DND-41 (cell line): ENCODE measurements at regions not wholly inside any gene's neighbourhood (a gene's known extent, or its start where the extent isn't known, plus 50 kb on each side); places are given as distances from the start of the nearest gene placed in this dataset.

Experiments
- ATAC-seq: fragments of 200-7000 bp; cut with Tn5 transposase; 3 replicates; pipeline ENCODE4 v1.9.1; 2021; ENCODE audit warnings: low read depth; ENCODE audit not compliant: insufficient read depth
- DNase-seq: peaks from one replicate; pipeline ENCODE4 v3.0.0-alpha.2; 2020
- H2AFZ ChIP-seq: 2 replicates; pipeline ENCODE4 v1.6.0; 2012; ENCODE audit warnings: low read depth, low read length
- H3K27ac ChIP-seq: 2 replicates; pipeline ENCODE4 v1.5.1; 2012; ENCODE audit warnings: low read length, inconsistent platforms
- H3K27me3 ChIP-seq: fragments of 200-600 bp; sonication (generic); 2 replicates; pipeline ENCODE4 v1.6.0; 2012; ENCODE audit warnings: low read length, mild to moderate bottlenecking, inconsistent platforms; ENCODE audit not compliant: insufficient read depth, poor library complexity
- H3K36me3 ChIP-seq: 2 replicates; pipeline ENCODE4 v1.5.1; 2012; ENCODE audit warnings: low read length, inconsistent platforms; ENCODE audit not compliant: insufficient read depth
- H3K4me1 ChIP-seq: 2 replicates; pipeline ENCODE4 v1.5.1; 2012; ENCODE audit warnings: mild to moderate bottlenecking, low read length; ENCODE audit not compliant: insufficient read depth
- H3K4me2 ChIP-seq: 2 replicates; pipeline ENCODE4 v1.6.0; 2012; ENCODE audit warnings: mild to moderate bottlenecking, moderate library complexity, low read length, inconsistent platforms; ENCODE audit not compliant: insufficient read depth
- H3K4me3 ChIP-seq, 2 experiments: fragments of 200-600 bp in 1 of 2; shearing (Covaris generic) in 1 of 2; 2 replicates each; pipeline ENCODE4 v1.5.1; 2012 to 2016; ENCODE audit warnings: inconsistent platforms in 2 of 2, low read length in 2 of 2, mild to moderate bottlenecking in 2 of 2, low read depth in 1 of 2, moderate library complexity in 1 of 2
- H3K79me2 ChIP-seq: 2 replicates; pipeline ENCODE4 v1.6.0; 2012; ENCODE audit warnings: low read length, inconsistent platforms; ENCODE audit not compliant: insufficient read depth
- H3K9ac ChIP-seq: 2 replicates; pipeline ENCODE4 v1.6.0; 2012; ENCODE audit warnings: low read depth, mild to moderate bottlenecking, inconsistent platforms, low read length, moderate library complexity
- H3K9me3 ChIP-seq: 2 replicates; pipeline ENCODE4 v1.5.1; 2012; ENCODE audit warnings: low read length, moderate library complexity, mild to moderate bottlenecking, inconsistent platforms; ENCODE audit not compliant: insufficient read depth, severe bottlenecking
- H4K20me1 ChIP-seq: 2 replicates; pipeline ENCODE4 v1.6.0; 2012; ENCODE audit warnings: low read length; ENCODE audit not compliant: insufficient read depth
- CTCF ChIP-seq: IDR thresholded peaks from 2 replicates; pipeline ENCODE4 v1.5.1; 2012; ENCODE audit warnings: borderline replicate concordance, low read length, moderate library complexity, mild to moderate bottlenecking; ENCODE audit not compliant: poor library complexity, severe bottlenecking; ENCODE audit errors: extremely low read depth
- EZH2 ChIP-seq: IDR thresholded peaks from 3 replicates; pipeline ENCODE4 v1.6.1; 2012; ENCODE audit warnings: borderline replicate concordance, low read depth, mild to moderate bottlenecking, moderate library complexity, low read length, inconsistent platforms; ENCODE audit not compliant: severe bottlenecking

- H3K9ac ChIP-seq: no peak overlapping the region
- no peak for DNase-seq
- no peak overlapping the region for H2AFZ ChIP-seq
- H3K4me2 ChIP-seq: no peak overlapping the region
- H3K4me1 ChIP-seq: no peaks in the 10 kb centered on the region
- H3K27ac ChIP-seq: no peak overlapping the region
- TF ChIP-seq EZH2 (no peak), CTCF (no peak)
- ATAC-seq: no peak
- no peaks in the 10 kb centered on the region for H3K27me3 ChIP-seq
- peaks cover 5% of the 10 kb centered on the region for H3K9me3 ChIP-seq
- H3K79me2 ChIP-seq: no peaks in the 10 kb centered on the region
- no peaks in the 10 kb centered on the region for H4K20me1 ChIP-seq
- H3K36me3 ChIP-seq: no peaks in the 10 kb centered on the region
- no peak overlapping the region for H3K4me3 ChIP-seq
Measured at GRCh38 chr5:125874057-125874456, 549.2 kb upstream of the GRAMD2B start.

GRCh38 chr5:125874717-125875116 is 548.5 kb upstream of the GRAMD2B start:
- H3K27me3 ChIP-seq: no peaks in the 10 kb centered on the region
- H3K4me1 ChIP-seq: no peaks in the 10 kb centered on the region
- no peaks in the 10 kb centered on the region for H3K79me2 ChIP-seq
- no peak overlapping the region for H3K4me2 ChIP-seq
- H2AFZ ChIP-seq: no peak overlapping the region
- no peak overlapping the region for H3K4me3 ChIP-seq
- no peak for TF ChIP-seq CTCF
- TF ChIP-seq EZH2: no peak
- H3K27ac ChIP-seq: no peak overlapping the region
- DNase-seq: no peak
- no peaks in the 10 kb centered on the region for H3K36me3 ChIP-seq
- no peak for ATAC-seq
- H3K9me3 ChIP-seq: peaks cover 5% of the 10 kb centered on the region
- no peaks in the 10 kb centered on the region for H4K20me1 ChIP-seq
- H3K9ac ChIP-seq: no peak overlapping the region

- H2AFZ ChIP-seq: no peak overlapping the region
- TF ChIP-seq CTCF (no peak), EZH2 (no peak)
Measured at GRCh38 chr5:125877248-125877647, 546.0 kb upstream of the GRAMD2B start.

GRCh38 chr5:125882061-125882460 is 541.1 kb upstream of the GRAMD2B start:
- TF ChIP-seq EZH2: no peak
- no peak for TF ChIP-seq CTCF
- no peaks in the 10 kb centered on the region for H4K20me1 ChIP-seq
- no peak for ATAC-seq
- H3K27ac ChIP-seq: no peak overlapping the region
- no peak overlapping the region for H3K4me2 ChIP-seq
- H3K4me3 ChIP-seq: no peak overlapping the region
- no peak overlapping the region for H2AFZ ChIP-seq
- H3K79me2 ChIP-seq: no peaks in the 10 kb centered on the region
- DNase-seq: no peak
- no peaks in the 10 kb centered on the region for H3K9me3 ChIP-seq
- no peaks in the 10 kb centered on the region for H3K4me1 ChIP-seq
- no peak overlapping the region for H3K9ac ChIP-seq
- no peaks in the 10 kb centered on the region for H3K36me3 ChIP-seq
- no peaks in the 10 kb centered on the region for H3K27me3 ChIP-seq

More at GRCh38 chr5:125877248-125877647, 546.0 kb upstream of the GRAMD2B start:
- H3K9me3 ChIP-seq: peaks cover 5% of the 10 kb centered on the region
- H4K20me1 ChIP-seq: no peaks in the 10 kb centered on the region
- no peaks in the 10 kb centered on the region for H3K79me2 ChIP-seq
- H3K4me1 ChIP-seq: no peaks in the 10 kb centered on the region
- H3K4me3 ChIP-seq: no peak overlapping the region
- H3K27ac ChIP-seq: no peak overlapping the region
- DNase-seq (no peak), ATAC-seq (no peak)
- no peaks in the 10 kb centered on the region for H3K27me3 ChIP-seq
- no peaks in the 10 kb centered on the region for H3K36me3 ChIP-seq
- H3K9ac ChIP-seq: no peak overlapping the region
- H3K4me2 ChIP-seq: no peak overlapping the region
